ENCODE measurements at regions not wholly inside any gene's neighbourhood (a gene's known extent, or its start where the extent isn't known, plus 50 kb on each side); places are given as distances from the start of the nearest gene placed in this dataset.

- POLR2A ChIA-PET = no interaction called here
- H3K27me3 ChIP-seq (replicated peaks in 1 of 4; ENCODE audit: control extremely low read depth in 1 of 4, control insufficient read depth in 3 of 4, insufficient read depth in 4 of 4, low read length in 3 of 4) = peaks cover 0 to 7% (median 1%) of the 10 kb centered on the region in 4 experiments
- peak; percentile 41 for ATAC-seq (ENCODE audit: low read depth)
- 60% methylated on average over 1 of the region's 2 CpGs for WGBS (ENCODE audit: insufficient coverage)
- no peak overlapping the region for H3K4me3 ChIP-seq (ENCODE audit: control extremely low read depth in 1 of 5, extremely low read depth in 1 of 5, insufficient read depth in 1 of 5, low read depth in 2 of 5, low read length in 4 of 5)
- H2AFZ ChIP-seq (ENCODE audit: insufficient read depth, low read depth, low read length, poor library complexity, severe bottlenecking) = no peak overlapping the region
- peaks cover 0 to 4% of the 10 kb centered on the region in 2 donors for H3K4me1 ChIP-seq (ENCODE audit: control insufficient read depth in 2 of 2, insufficient read depth in 2 of 2, low read length in 2 of 2)
- H3K4me2 ChIP-seq (replicated peaks; ENCODE audit: low read depth, low read length, poor library complexity, severe bottlenecking) = no peak overlapping the region
- Mint-ChIP-seq H3K9me3 (ENCODE audit: insufficient read depth) (no peaks in the 10 kb centered on the region), H3K27ac (no peak overlapping the region), H3K27me3 (peaks cover 13% of the 10 kb centered on the region), H3K4me1 (peaks cover 22% of the 10 kb centered on the region), H3K4me3 (no peak overlapping the region)
- H3K79me2 ChIP-seq (ENCODE audit: control insufficient read depth, insufficient read depth, low read length) = no peaks in the 10 kb centered on the region
- no peak for DNase-seq
- no peaks in the 10 kb centered on the region for H4K20me1 ChIP-seq (ENCODE audit: control insufficient read depth, insufficient read depth, low read length, poor library complexity, severe bottlenecking)
- no peak overlapping the region for H3K9ac ChIP-seq (ENCODE audit: low read length)
- TF ChIP-seq, protein P1, sequence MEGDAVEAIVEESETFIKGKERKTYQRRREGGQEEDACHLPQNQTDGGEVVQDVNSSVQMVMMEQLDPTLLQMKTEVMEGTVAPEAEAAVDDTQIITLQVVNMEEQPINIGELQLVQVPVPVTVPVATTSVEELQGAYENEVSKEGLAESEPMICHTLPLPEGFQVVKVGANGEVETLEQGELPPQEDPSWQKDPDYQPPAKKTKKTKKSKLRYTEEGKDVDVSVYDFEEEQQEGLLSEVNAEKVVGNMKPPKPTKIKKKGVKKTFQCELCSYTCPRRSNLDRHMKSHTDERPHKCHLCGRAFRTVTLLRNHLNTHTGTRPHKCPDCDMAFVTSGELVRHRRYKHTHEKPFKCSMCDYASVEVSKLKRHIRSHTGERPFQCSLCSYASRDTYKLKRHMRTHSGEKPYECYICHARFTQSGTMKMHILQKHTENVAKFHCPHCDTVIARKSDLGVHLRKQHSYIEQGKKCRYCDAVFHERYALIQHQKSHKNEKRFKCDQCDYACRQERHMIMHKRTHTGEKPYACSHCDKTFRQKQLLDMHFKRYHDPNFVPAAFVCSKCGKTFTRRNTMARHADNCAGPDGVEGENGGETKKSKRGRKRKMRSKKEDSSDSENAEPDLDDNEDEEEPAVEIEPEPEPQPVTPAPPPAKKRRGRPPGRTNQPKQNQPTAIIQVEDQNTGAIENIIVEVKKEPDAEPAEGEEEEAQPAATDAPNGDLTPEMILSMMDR (IDR thresholded peaks at IDR 0.05) = peak; percentile 32
- no peak for TF ChIP-seq EZH2 (IDR thresholded peaks at IDR 0.05; ENCODE audit: borderline replicate concordance, insufficient read depth, low read depth, low read length, poor library complexity, severe bottlenecking)
- intact Hi-C loops (cut with micrococcal nuclease) = no loop called here
- H3K36me3 ChIP-seq (replicated peaks in 1 of 2; ENCODE audit: control extremely low read depth in 1 of 2, control insufficient read depth in 1 of 2, extremely low read depth in 1 of 2, insufficient read depth in 2 of 2, low read length in 1 of 2) = no peaks in the 10 kb centered on the region
- no peak overlapping the region for H3K27ac ChIP-seq (ENCODE audit: low read length in 2 of 2)
- H3K9me3 ChIP-seq (ENCODE audit: control extremely low read depth in 1 of 3, control insufficient read depth in 2 of 3, insufficient read depth in 1 of 3, low read length in 2 of 3) = no peaks in the 10 kb centered on the region
- CTCF ChIA-PET = interaction anchor here (1.2 kb wide), 1 partner anchor 37 kb away, joined by 3 read pairs; no protein-coding TSS in a partner anchor
Observed at GRCh38 chr14:106681568-106681967, 1155.2 kb downstream of the TMEM121 start.

GRCh38 chr14:106683631-106684030, 1157.2 kb downstream of the TMEM121 start:
- H2AFZ ChIP-seq (ENCODE audit: insufficient read depth, low read depth, low read length, poor library complexity, severe bottlenecking) = no peak overlapping the region
- H3K9me3 Mint-ChIP-seq (ENCODE audit: insufficient read depth) = no peaks in the 10 kb centered on the region
- DNase-seq (no peak), ATAC-seq (ENCODE audit: low read depth) (no peak)
- intact Hi-C loops (cut with micrococcal nuclease) = no loop called here
- no peak overlapping the region for H3K4me3 Mint-ChIP-seq
- WGBS (ENCODE audit: insufficient coverage) = 92% methylated on average over 1 of the region's 4 CpGs
- ChIA-PET POLR2A (no interaction called here), CTCF (interaction anchor here (0.9 to 3.0 kb wide), 6 partner anchors 11 to 107 kb away, joined by 3 to 8 read pairs (median 4); no protein-coding TSS in a partner anchor)
- H3K27ac ChIP-seq (ENCODE audit: low read length in 2 of 2) = no peak overlapping the region
- H3K27me3 ChIP-seq (replicated peaks in 1 of 4; ENCODE audit: control extremely low read depth in 1 of 4, control insufficient read depth in 3 of 4, insufficient read depth in 4 of 4, low read length in 3 of 4) = peaks cover 0 to 7% (median 3%) of the 10 kb centered on the region in 4 experiments
- H3K79me2 ChIP-seq (ENCODE audit: control insufficient read depth, insufficient read depth, low read length) = no peaks in the 10 kb centered on the region
- H3K4me3 ChIP-seq (ENCODE audit: control extremely low read depth in 1 of 5, extremely low read depth in 1 of 5, insufficient read depth in 1 of 5, low read depth in 2 of 5, low read length in 4 of 5) = no peak overlapping the region
- TF ChIP-seq, protein P1 (IDR thresholded peaks at IDR 0.05) = no peak
- TF ChIP-seq EZH2 (IDR thresholded peaks at IDR 0.05; ENCODE audit: borderline replicate concordance, insufficient read depth, low read depth, low read length, poor library complexity, severe bottlenecking) = no peak
- H3K9me3 ChIP-seq (ENCODE audit: control extremely low read depth in 1 of 3, control insufficient read depth in 2 of 3, insufficient read depth in 1 of 3, low read length in 2 of 3) = no peaks in the 10 kb centered on the region
- H3K27me3 Mint-ChIP-seq = peaks cover 13% of the 10 kb centered on the region
- peaks cover 22% of the 10 kb centered on the region for H3K4me1 Mint-ChIP-seq
- no peak overlapping the region for H3K4me2 ChIP-seq (replicated peaks; ENCODE audit: low read depth, low read length, poor library complexity, severe bottlenecking)
- H3K4me1 ChIP-seq (ENCODE audit: control insufficient read depth in 2 of 2, insufficient read depth in 2 of 2, low read length in 2 of 2) = peaks cover 0 to 4% of the 10 kb centered on the region in 2 donors
- H3K27ac Mint-ChIP-seq = no peak overlapping the region
- H4K20me1 ChIP-seq (ENCODE audit: control insufficient read depth, insufficient read depth, low read length, poor library complexity, severe bottlenecking) = no peaks in the 10 kb centered on the region
- H3K9ac ChIP-seq (ENCODE audit: low read length) = no peak overlapping the region
- H3K36me3 ChIP-seq (replicated peaks in 1 of 2; ENCODE audit: control extremely low read depth in 1 of 2, control insufficient read depth in 1 of 2, extremely low read depth in 1 of 2, insufficient read depth in 2 of 2, low read length in 1 of 2) = no peaks in the 10 kb centered on the region
